ENCODE measurements at regions not wholly inside any gene's neighbourhood (a gene's known extent, or its start where the extent isn't known, plus 50 kb on each side); places are given as distances from the start of the nearest gene placed in this dataset.

DNA sequence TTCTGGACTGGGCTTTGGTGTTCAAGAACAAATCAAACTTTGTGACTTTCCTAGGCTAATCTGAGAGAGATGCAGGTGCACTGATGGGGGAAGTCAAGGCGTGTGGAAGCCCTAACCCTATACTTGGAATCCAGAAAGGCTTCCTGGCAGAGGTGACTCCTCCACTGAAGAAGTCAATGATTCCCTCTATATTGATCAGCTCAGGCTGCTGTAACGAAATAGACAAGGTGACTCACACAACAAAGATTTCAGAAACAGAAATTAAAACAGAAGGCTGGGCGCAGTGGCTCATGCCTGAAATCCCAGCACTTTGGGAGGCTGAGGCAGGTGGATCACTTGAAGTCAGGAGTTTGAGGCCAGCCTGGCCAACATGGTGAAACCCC lies 69.6 kb upstream of the GGTA1 start:
- Mint-ChIP-seq H3K36me3 (ENCODE audit: unreplicated experiment) (no peaks in the 10 kb centered on the region), H3K27me3 (ENCODE audit: unreplicated experiment) (peaks cover 1% of the 10 kb centered on the region), H3K27ac (ENCODE audit: unreplicated experiment) (no peak overlapping the region), H3K9me3 (ENCODE audit: unreplicated experiment) (peaks cover 3% of the 10 kb centered on the region), H3K4me3 (ENCODE audit: unreplicated experiment) (no peak overlapping the region), H3K4me1 (ENCODE audit: low read depth, unreplicated experiment) (peaks cover 20% of the 10 kb centered on the region)
- DNase-seq: no peak
- TF ChIP-seq, protein P1, sequence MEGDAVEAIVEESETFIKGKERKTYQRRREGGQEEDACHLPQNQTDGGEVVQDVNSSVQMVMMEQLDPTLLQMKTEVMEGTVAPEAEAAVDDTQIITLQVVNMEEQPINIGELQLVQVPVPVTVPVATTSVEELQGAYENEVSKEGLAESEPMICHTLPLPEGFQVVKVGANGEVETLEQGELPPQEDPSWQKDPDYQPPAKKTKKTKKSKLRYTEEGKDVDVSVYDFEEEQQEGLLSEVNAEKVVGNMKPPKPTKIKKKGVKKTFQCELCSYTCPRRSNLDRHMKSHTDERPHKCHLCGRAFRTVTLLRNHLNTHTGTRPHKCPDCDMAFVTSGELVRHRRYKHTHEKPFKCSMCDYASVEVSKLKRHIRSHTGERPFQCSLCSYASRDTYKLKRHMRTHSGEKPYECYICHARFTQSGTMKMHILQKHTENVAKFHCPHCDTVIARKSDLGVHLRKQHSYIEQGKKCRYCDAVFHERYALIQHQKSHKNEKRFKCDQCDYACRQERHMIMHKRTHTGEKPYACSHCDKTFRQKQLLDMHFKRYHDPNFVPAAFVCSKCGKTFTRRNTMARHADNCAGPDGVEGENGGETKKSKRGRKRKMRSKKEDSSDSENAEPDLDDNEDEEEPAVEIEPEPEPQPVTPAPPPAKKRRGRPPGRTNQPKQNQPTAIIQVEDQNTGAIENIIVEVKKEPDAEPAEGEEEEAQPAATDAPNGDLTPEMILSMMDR (IDR thresholded peaks at IDR 0.05; ENCODE audit: partially characterized antibody, unreplicated experiment): no peak

DNA sequence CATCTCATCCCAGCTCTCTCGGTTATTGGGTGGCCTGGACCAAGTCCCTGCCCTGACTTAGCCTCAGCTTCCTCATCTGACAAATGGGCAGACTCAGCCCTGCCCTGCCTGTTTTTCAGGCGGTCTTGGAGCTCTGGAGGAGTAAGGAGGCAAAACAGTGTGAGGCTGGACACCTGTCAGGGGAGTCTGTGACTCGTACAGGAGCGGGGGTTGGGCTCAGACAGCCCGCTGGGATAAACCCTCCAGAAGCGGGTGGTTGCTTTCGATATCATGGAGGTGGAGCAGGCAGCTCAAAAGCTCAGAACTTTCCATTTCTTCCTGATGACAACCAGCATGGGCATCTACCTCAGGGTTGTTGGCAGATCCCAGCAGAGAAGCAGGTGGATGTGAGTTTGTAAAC lies 72.9 kb upstream of the GGTA1 start:
- Mint-ChIP-seq H3K27me3 (ENCODE audit: unreplicated experiment) (peaks cover 1% of the 10 kb centered on the region), H3K4me3 (ENCODE audit: unreplicated experiment) (no peak overlapping the region), H3K9me3 (ENCODE audit: unreplicated experiment) (peaks cover 1% of the 10 kb centered on the region), H3K36me3 (ENCODE audit: unreplicated experiment) (no peaks in the 10 kb centered on the region), H3K27ac (ENCODE audit: unreplicated experiment) (no peak overlapping the region), H3K4me1 (ENCODE audit: low read depth, unreplicated experiment) (peaks cover 10% of the 10 kb centered on the region)
- TF ChIP-seq, protein P1 (IDR thresholded peaks at IDR 0.05; ENCODE audit: partially characterized antibody, unreplicated experiment): no peak
- no peak for DNase-seq

DNA sequence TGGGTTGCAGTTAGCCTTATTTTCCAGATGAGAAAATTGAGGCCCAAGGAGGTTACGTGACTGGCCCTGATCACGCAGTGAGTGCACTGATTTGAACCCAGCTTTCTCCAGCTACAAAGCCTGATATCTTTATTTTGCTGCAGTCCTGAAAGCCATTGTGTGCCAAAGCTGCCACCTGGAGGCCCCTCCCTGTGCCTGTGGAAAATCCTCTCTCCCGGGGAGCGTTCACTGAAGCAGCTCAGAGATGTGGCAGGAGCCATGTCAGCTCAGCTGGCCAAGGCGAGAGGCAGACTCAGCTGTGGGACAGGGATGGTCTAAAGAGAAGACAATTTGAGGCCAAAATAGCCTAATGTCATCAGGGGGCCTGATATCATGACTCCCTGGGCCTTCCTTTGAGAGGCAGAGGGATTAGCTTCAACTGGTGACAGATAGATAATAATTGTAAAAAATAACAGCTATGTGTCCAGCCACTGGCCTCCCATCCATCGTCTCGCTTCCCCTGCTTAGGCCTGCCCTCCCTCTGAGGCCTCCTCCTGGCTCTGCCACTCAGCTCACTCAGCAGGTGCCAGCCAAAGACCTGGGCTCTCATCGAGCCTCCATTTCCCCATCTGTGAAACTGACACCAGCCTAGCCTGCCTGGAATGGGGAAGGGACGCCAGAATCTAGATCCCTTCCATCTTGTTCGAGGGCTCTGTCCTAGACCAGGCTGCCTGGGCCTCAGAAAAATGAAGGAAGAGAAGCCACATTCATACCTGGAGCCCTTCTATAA lies 74.3 kb upstream of the GGTA1 start:
- no peaks in the 10 kb centered on the region for H3K36me3 Mint-ChIP-seq (ENCODE audit: unreplicated experiment)
- no peak overlapping the region for H3K4me3 Mint-ChIP-seq (ENCODE audit: unreplicated experiment)
- H3K4me1 Mint-ChIP-seq (ENCODE audit: low read depth, unreplicated experiment): peaks cover 4% of the 10 kb centered on the region
- peaks cover 4% of the 10 kb centered on the region for H3K27me3 Mint-ChIP-seq (ENCODE audit: unreplicated experiment)
- peaks cover 3% of the 10 kb centered on the region for H3K9me3 Mint-ChIP-seq (ENCODE audit: unreplicated experiment)
- TF ChIP-seq, protein P1 (IDR thresholded peaks at IDR 0.05; ENCODE audit: partially characterized antibody, unreplicated experiment): no peak
- H3K27ac Mint-ChIP-seq (ENCODE audit: unreplicated experiment): no peak overlapping the region
- no peak for DNase-seq

DNA sequence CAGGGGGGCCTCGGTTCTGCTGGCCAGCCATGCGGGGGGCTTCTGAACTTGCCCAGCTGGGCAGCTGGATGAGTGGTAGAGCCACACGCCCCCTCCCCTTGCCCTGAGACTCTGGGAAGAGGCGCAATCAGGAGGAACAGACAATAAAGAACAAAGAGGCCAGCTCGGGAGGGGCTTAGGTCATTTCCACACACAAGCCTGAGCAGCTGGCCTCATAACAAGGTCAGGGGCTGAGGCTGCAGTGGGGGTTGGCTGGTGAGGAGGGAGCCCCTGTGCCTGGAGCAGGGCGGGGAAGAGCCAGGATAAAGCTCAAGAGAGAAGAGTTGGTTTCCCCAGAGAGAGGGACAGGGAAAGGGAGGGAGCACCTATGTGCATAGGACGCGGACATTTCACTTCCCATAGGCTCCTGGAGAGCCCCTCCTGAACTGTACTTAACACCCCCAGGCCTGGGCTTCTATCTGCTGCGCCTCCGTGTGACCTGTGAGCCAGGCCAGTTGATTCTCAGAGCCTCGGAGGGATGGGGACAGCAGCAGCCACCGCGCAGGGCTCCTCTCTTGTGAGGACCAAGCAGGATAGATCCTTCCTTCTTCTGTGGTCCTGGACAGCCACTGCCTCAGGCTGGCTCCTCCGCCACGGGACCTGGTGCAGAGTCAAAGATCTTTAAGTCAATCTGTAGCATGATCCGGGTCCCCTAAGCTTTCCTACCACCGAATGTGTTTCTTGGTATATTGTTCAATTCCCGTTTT lies 75.3 kb upstream of the GGTA1 start:
- DNase-seq: no peak
- H3K9me3 Mint-ChIP-seq (ENCODE audit: unreplicated experiment): peaks cover 5% of the 10 kb centered on the region
- peaks cover 4% of the 10 kb centered on the region for H3K27me3 Mint-ChIP-seq (ENCODE audit: unreplicated experiment)
- H3K4me1 Mint-ChIP-seq (ENCODE audit: low read depth, unreplicated experiment): peaks cover 4% of the 10 kb centered on the region
- H3K4me3 Mint-ChIP-seq (ENCODE audit: unreplicated experiment): no peak overlapping the region
- no peaks in the 10 kb centered on the region for H3K36me3 Mint-ChIP-seq (ENCODE audit: unreplicated experiment)
- H3K27ac Mint-ChIP-seq (ENCODE audit: unreplicated experiment): no peak overlapping the region
- TF ChIP-seq, protein P1 (IDR thresholded peaks at IDR 0.05; ENCODE audit: partially characterized antibody, unreplicated experiment): no peak

All from glutamatergic neuron (in vitro differentiated cells).